OCI-LY1 (cell line): ENCODE measurements at regions not wholly inside any gene's neighbourhood (a gene's known extent, or its start where the extent isn't known, plus 50 kb on each side); places are given as distances from the start of the nearest gene placed in this dataset.

Experiments
- EZH2 ChIP-seq: fragments of 200-600 bp; sonication (generic), shearing (Covaris generic); IDR thresholded peaks from 2 replicates; pipeline ENCODE4 v1.8.0; 2017; ENCODE audit warnings: borderline replicate concordance, mixed run types, mild to moderate bottlenecking, antibody characterized with exemption, low read length, moderate library complexity, mixed read lengths
- TF ChIP-seq, protein P1 (sequence below): fragments of 200-600 bp; sonication (generic), shearing (Covaris generic); IDR thresholded peaks from 2 replicates; pipeline ENCODE4 v1.5.1; 2017; ENCODE audit warnings: mild to moderate bottlenecking, antibody characterized with exemption, low read length, moderate library complexity, mixed read lengths

DNA sequence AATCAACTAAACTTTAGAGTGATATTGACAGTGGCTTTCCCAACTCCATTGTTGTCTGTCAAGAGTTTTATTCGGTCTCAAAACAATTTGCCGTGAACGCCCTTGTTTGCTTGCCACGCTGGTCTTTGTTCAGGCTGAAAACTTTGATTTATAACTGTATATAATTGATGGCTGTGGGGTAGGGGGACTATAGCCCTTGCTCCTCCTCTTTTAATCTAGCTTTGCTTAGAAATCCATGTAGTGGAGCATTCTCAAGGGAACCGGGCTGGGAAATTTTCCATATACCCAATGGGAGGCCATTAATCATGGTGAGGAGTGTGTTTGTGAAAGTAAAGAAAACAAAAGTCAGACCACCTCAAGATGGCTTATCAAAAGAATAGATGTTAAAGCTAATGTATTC, 339.8 kb upstream of the RARB start:
- TF ChIP-seq, protein P1, sequence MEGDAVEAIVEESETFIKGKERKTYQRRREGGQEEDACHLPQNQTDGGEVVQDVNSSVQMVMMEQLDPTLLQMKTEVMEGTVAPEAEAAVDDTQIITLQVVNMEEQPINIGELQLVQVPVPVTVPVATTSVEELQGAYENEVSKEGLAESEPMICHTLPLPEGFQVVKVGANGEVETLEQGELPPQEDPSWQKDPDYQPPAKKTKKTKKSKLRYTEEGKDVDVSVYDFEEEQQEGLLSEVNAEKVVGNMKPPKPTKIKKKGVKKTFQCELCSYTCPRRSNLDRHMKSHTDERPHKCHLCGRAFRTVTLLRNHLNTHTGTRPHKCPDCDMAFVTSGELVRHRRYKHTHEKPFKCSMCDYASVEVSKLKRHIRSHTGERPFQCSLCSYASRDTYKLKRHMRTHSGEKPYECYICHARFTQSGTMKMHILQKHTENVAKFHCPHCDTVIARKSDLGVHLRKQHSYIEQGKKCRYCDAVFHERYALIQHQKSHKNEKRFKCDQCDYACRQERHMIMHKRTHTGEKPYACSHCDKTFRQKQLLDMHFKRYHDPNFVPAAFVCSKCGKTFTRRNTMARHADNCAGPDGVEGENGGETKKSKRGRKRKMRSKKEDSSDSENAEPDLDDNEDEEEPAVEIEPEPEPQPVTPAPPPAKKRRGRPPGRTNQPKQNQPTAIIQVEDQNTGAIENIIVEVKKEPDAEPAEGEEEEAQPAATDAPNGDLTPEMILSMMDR, result no peak
- TF ChIP-seq EZH2, result no peak
